ENCODE measurements at regions not wholly inside any gene's neighbourhood (a gene's known extent, or its start where the extent isn't known, plus 50 kb on each side); places are given as distances from the start of the nearest gene placed in this dataset.
"Not testable (repeated sequence)": the region's sequence is repeated elsewhere in the genome, so short reads cannot be mapped to it uniquely, and the experiment has no call there.

DNA sequence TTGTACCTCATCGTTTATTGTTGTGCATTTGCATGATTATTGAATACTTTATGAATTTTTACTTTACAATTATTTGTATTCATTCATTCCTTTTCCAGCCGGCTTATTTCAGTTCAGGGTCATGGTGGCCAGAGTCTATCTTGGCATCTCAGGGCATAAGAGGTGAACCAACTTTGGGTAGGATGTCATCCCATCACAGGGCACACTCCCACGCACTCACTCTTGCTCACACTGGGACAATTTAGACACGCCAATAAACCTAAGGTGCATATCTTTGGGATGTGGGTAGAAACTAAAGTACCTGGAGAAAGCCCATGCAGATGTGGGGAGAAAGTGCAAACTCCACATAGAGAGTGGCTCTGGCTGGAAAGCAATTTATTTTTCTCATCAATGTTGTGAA lies 158.1 kb upstream of the MAST4 start:
- Mint-ChIP-seq H3K9me3 (no peaks in the 10 kb centered on the region), H3K4me3 (no peak overlapping the region), H3K4me1 (no peaks in the 10 kb centered on the region), H3K36me3 (ENCODE audit: low read depth) (no peaks in the 10 kb centered on the region), H3K27me3 (peaks cover 3% of the 10 kb centered on the region), H3K27ac (no peak overlapping the region)
- no peak for ATAC-seq (replicated peaks)

DNA sequence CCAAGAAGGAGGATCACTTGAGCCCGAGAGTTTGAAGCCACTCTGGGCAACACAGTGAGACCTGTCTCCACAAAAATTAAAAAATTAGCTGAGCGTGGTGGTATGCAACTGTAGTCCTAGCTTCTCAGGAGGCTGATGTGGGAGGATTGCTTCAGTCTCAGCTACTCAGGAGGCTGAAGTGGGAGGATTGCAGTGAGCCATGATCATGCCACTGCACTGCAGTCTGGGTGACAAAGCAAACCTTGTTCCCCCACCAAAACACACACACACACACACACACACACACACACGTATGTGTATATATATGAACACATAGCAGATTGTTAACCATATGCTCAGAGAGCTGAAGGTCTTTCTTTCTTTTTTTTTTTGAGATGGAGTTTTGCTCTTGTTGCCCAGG lies 157.5 kb upstream of the MAST4 start:
- Mint-ChIP-seq H3K27ac (no peak overlapping the region), H3K4me1 (no peaks in the 10 kb centered on the region), H3K9me3 (no peaks in the 10 kb centered on the region), H3K27me3 (peaks cover 3% of the 10 kb centered on the region), H3K36me3 (ENCODE audit: low read depth) (no peaks in the 10 kb centered on the region), H3K4me3 (no peak overlapping the region)
- ATAC-seq (replicated peaks) = no peak

DNA sequence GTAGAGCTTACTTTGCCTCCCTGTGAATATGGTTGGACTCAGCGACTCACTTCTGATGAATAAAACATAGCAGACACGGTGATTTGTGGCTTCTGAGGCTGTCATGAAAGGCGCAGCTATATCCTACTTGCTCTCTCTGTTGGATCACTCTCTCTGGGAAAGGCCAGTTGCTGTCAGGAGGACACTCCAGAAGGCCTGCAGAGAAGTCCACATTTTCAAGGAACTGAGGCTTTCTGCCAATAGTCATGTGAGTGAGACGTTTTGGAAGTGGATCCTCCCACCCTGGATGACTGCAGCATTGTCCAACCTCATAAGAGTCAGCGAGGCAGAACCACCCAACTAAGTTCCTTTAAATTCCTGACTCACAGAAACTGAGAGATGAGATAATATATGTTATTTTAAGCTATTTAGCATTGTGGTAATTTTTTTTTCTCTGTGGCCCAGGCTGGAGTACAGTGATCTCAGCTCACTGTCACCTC lies 156.0 kb upstream of the MAST4 start:
- no peaks in the 10 kb centered on the region for H3K9me3 Mint-ChIP-seq
- peaks cover 3% of the 10 kb centered on the region for H3K27me3 Mint-ChIP-seq
- ATAC-seq (replicated peaks) = peak; percentile 96

DNA sequence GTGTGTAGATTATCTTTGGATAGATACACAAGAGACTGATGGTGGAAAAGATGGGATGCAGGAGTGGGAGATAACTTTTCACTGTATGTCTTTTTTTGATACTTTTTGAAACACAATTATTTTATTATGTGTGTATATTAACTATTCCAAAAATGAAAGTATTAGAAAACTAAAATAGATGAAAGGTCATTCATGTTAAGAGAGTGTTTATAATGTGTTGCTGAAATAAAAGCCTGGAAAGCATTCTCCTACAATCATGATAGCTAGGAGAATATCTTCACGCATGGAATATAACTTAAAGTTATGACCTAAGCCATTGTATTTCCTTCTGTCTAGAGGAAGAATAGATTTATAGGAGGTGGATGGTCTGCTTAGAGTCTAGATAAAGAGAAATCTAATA lies 154.8 kb upstream of the MAST4 start:
- no peak for ATAC-seq (replicated peaks)
- Mint-ChIP-seq H3K36me3 (ENCODE audit: low read depth) (no peaks in the 10 kb centered on the region), H3K9me3 (no peaks in the 10 kb centered on the region), H3K4me1 (no peaks in the 10 kb centered on the region), H3K27ac (no peak overlapping the region), H3K27me3 (peaks cover 3% of the 10 kb centered on the region), H3K4me3 (no peak overlapping the region)

More for the DNA sequence above, 156.0 kb upstream of the MAST4 start:
- Mint-ChIP-seq H3K4me3 (no peak overlapping the region), H3K4me1 (no peaks in the 10 kb centered on the region), H3K27ac (no peak overlapping the region), H3K36me3 (ENCODE audit: low read depth) (no peaks in the 10 kb centered on the region)

DNA sequence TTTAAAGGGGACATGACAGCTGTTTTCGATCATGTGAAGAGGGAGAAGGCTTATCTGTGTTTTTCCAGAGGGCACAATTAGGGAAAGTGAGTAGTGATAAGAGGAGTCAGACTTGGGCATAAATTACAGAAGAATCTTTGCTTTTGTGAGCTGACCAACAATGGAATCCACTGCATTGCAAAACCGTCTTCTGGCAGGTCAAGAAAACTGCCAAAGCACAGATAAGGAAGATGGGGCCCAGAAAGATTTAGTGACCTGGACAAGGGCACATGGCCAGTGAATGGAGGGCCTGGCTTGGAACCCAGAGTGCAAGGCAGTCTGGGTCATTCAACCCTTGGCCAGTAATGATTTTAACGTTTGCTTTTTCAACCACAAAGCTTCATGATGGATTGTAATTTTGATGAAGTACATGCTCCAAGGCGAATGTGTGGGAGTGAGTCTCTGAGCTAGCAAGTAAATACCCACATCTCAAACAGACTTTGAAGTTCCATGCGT lies 153.2 kb upstream of the MAST4 start:
- Mint-ChIP-seq H3K4me1 (no peaks in the 10 kb centered on the region), H3K27ac (no peak overlapping the region), H3K4me3 (no peak overlapping the region), H3K9me3 (no peaks in the 10 kb centered on the region), H3K36me3 (ENCODE audit: low read depth) (no peaks in the 10 kb centered on the region), H3K27me3 (peaks cover 3% of the 10 kb centered on the region)
- ATAC-seq (replicated peaks) = no peak

DNA sequence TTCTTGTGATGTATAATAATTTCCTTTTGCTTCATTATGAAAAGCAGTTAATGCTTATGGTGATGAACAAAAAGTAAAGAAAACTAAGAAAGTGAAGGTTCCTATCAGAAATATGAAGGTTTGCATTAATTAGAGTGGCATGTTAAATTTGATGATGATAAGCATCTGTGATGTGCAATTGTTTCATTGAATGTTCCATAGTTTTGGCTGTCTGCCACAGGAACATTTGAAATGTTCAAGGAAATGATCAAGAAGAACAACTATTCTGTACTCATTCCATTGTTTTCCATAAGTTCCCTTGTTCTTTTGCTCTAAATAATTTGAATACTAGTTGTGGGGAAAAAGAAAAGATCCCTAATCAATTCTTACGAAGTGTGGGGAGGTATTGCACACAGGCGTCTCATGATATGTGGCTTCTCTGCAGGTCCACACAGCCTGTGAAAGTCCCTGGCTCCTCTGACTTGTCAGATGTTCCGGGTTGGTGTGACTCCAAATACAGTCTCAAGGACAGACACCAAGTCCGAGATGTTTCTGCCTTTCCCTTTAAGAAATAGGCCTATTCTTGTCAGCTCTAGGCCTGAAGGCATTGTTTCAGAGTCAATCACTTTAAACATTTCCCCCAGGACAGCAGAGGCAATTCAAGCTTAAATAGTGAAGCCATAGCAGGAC lies 152.6 kb upstream of the MAST4 start:
- no peaks in the 10 kb centered on the region for H3K4me1 Mint-ChIP-seq
- peaks cover 3% of the 10 kb centered on the region for H3K27me3 Mint-ChIP-seq
- no peaks in the 10 kb centered on the region for H3K9me3 Mint-ChIP-seq
- H3K27ac Mint-ChIP-seq = no peak overlapping the region
- H3K36me3 Mint-ChIP-seq (ENCODE audit: low read depth) = no peaks in the 10 kb centered on the region
- no peak overlapping the region for H3K4me3 Mint-ChIP-seq
- ATAC-seq (replicated peaks) = no peak

DNA sequence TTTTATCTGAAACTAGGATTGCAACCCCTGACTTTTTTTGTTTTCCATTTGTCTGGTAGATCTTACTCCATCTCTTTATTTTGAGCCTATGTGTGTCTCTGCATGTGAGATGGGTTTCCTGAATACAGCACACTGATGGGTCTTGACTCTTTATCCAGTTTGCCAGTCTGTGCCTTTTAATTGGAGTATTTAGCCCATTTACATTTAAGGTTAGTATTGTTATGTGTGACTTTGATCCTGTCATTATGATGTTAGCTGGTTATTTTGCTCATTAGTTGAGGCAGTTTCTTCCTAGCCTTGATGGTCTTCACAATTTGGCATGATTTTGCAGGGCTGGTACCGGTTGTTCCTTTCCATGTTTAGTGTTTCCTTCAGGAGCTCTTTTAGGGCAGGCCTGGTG lies 148.1 kb upstream of the MAST4 start:
- H3K27me3 Mint-ChIP-seq, H3K27ac Mint-ChIP-seq: not testable (repeated sequence)

DNA sequence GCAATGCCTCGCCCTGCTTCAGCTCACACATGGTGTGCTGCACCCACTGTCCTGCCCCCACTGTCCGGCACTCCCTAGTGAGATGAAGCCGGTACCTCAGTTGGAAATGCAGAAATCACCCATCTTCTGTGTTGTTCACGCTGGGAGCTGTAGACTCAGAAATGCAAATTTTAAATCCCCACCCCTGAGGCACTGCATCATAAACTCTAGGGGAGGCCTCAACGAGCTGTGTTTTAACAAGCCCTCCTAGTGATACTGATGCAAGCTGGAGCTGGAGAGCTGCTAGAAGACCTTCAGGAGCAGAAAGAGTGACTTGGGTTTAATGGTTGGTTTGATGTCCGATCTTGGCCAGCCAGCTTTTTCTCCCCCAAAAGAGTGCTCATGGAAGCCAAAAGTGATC lies 146.0 kb upstream of the MAST4 start:
- no peaks in the 10 kb centered on the region for H3K36me3 Mint-ChIP-seq (ENCODE audit: low read depth)
- H3K4me1 Mint-ChIP-seq = no peaks in the 10 kb centered on the region
- peaks cover 6% of the 10 kb centered on the region for H3K9me3 Mint-ChIP-seq
- no peak overlapping the region for H3K27ac Mint-ChIP-seq
- H3K4me3 Mint-ChIP-seq = no peak overlapping the region
- ATAC-seq (replicated peaks) = no peak
- peaks cover 8% of the 10 kb centered on the region for H3K27me3 Mint-ChIP-seq

More for the DNA sequence above, 148.1 kb upstream of the MAST4 start:
- not testable (repeated sequence) for H3K4me1 Mint-ChIP-seq; H3K4me3 Mint-ChIP-seq; H3K36me3 Mint-ChIP-seq (ENCODE audit: low read depth); H3K9me3 Mint-ChIP-seq; ATAC-seq (replicated peaks)

DNA sequence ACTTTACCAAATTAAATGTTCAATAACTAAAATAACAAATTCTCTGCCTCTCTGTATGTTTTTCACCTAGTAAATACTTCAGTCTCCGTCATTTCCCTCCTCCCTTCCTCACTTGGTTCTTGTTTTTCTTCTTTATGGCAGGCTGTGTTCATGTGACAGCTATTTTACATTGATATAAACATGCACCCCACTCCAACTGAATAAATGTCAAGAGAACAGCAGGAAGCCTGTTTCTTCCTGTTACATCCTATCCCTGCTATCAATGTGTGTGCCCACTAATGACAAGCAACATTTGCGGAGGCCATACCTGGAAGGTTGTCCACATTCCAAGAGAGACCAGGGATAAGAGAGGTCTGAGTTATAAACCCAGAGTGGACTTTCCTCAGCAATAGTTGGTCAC lies 145.2 kb upstream of the MAST4 start:
- Mint-ChIP-seq H3K36me3 (ENCODE audit: low read depth) (no peaks in the 10 kb centered on the region), H3K4me3 (no peak overlapping the region), H3K27me3 (peaks cover 8% of the 10 kb centered on the region), H3K4me1 (no peaks in the 10 kb centered on the region), H3K27ac (no peak overlapping the region), H3K9me3 (peaks cover 8% of the 10 kb centered on the region)
- no peak for ATAC-seq (replicated peaks)

DNA sequence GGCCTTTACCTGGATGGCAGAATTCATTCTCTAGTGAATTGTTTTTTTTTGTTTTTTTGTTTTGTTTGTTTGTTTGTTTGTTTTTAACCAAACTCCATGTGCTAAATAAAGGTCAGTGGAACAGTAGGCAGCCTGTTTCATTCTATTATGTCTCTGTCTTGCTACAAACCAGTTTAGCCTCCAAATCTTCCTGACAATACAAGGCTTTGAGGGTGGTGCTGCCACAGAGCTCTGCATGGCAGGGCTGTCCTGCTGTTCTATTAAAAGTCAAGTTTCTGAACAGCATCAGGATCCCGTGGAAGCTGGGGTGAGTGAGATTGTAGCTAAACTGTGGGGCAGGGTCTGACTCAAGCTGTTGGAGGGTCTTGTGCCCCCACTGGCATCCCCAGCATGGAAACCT lies 144.1 kb upstream of the MAST4 start:
- Mint-ChIP-seq H3K36me3 (ENCODE audit: low read depth) (no peaks in the 10 kb centered on the region), H3K27me3 (peaks cover 8% of the 10 kb centered on the region), H3K4me1 (no peaks in the 10 kb centered on the region), H3K27ac (no peak overlapping the region), H3K9me3 (peaks cover 8% of the 10 kb centered on the region), H3K4me3 (no peak overlapping the region)
- ATAC-seq (replicated peaks) = no peak

DNA sequence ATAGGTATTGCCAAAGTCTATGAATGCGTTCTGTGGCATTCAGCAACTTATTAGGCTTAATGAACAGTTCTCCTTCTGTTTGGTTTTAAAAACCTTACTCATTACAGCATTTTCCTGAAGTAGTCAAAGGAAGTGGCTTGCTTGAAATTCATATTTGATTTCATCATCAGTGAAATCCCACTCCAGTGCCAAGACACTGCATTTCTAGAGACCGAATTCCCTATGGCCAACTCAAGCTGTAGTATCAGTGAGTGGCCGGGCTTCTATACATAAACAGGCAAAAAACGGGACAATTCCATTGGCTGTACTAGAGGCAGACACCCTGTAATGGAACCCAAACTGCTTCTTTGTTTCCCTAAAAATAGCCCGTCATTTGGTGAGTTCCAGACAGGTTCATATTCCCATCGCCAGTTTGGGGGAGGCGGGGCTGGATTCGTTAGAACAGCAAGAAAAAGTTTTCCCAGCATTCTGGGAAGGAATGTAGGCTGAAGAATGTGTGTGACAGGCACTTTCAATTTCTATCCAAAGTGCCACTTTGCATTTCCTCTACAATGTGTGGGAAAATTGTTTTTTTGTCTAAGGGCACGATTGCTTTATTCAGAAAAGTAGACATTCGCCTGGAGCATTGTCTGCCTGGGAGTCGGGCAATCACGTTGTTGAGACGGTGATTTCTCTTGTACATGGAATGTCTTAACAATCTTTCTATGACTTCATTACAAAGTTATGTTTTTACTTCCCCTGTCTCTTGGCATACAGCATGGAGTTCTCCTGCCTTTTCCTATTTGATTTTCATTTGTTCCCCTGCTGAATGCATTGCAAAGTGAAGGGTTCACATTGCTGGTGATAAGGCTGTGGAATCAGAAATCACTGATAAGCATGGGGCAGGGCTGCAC lies 141.8 kb upstream of the MAST4 start:
- no peaks in the 10 kb centered on the region for H3K4me1 Mint-ChIP-seq
- peaks cover 6% of the 10 kb centered on the region for H3K27me3 Mint-ChIP-seq
- H3K9me3 Mint-ChIP-seq = peaks cover 8% of the 10 kb centered on the region
- H3K27ac Mint-ChIP-seq = no peak overlapping the region
- no peaks in the 10 kb centered on the region for H3K36me3 Mint-ChIP-seq (ENCODE audit: low read depth)
- no peak for ATAC-seq (replicated peaks)
- H3K4me3 Mint-ChIP-seq = no peak overlapping the region

DNA sequence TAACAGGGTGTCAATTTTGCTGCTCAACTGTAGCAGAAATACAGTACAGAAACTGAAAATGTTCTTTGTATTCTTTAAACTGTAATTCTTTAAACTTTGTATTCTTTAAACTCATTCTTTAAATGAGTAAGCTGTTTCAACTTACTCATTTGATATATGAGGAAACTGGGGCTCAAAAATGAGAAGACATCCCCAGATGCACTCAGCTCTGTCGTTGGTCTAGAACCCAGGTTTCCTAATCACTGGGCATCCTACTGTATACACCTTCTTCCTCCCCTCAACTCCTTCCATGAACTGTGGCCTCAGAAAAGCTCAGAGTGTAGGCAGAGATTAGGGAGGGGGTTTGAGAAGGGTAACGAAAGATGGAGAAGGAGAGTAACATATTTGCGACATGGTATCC lies 136.5 kb upstream of the MAST4 start:
- Mint-ChIP-seq H3K9me3 (peaks cover 5% of the 10 kb centered on the region), H3K36me3 (ENCODE audit: low read depth) (no peaks in the 10 kb centered on the region), H3K4me1 (no peaks in the 10 kb centered on the region), H3K27ac (no peak overlapping the region), H3K27me3 (peaks cover 16% of the 10 kb centered on the region), H3K4me3 (no peak overlapping the region)
- ATAC-seq (replicated peaks) = no peak

DNA sequence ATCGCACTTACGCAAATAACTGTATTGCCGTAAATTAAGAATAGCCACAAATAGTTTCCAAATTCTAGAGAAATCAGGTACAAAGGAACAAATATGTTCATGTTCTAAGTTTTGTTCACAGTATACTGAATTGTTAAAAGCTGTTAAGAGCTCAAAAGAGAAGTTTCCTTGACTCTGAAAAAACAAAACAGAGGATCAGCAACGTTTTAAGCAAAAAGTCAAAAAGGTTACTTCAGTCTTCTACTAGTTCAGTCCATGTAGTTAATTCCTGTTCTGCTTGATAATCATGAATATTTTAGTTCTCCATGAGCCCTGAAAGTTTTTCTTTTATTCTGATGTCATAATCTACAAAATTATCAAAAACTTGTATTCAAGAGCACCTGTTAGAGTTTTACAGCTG lies 128.6 kb upstream of the MAST4 start:
- H3K4me1 Mint-ChIP-seq = peaks cover 1% of the 10 kb centered on the region
- no peak overlapping the region for H3K27ac Mint-ChIP-seq
- peaks cover 13% of the 10 kb centered on the region for H3K27me3 Mint-ChIP-seq
- no peak for ATAC-seq (replicated peaks)
- H3K4me3 Mint-ChIP-seq = no peak overlapping the region
- no peaks in the 10 kb centered on the region for H3K36me3 Mint-ChIP-seq (ENCODE audit: low read depth)
- H3K9me3 Mint-ChIP-seq = peaks cover under 1% of the 10 kb centered on the region

DNA sequence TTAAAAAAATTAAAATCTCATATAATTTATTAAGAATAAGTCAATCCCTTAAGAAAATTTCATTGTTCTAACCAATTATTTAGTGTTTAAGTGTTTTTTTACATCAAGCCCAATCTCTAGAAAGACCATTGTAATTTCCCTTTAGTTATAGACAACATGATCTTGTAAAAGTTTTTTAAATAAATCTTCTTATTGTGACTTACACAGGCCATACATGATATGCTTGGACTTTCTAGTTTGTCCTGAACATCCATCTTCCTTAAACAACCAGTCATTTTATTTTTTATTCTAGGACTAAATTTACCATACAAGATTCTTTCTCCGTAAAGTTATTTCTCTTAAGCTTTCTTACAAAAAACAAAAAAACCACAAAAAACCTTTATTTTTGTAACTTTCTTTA lies 126.5 kb upstream of the MAST4 start:
- Mint-ChIP-seq H3K27me3 (peaks cover 14% of the 10 kb centered on the region), H3K27ac (no peak overlapping the region), H3K4me1 (peaks cover 4% of the 10 kb centered on the region), H3K9me3 (peaks cover 8% of the 10 kb centered on the region), H3K36me3 (ENCODE audit: low read depth) (no peaks in the 10 kb centered on the region), H3K4me3 (no peak overlapping the region)
- no peak for ATAC-seq (replicated peaks)

DNA sequence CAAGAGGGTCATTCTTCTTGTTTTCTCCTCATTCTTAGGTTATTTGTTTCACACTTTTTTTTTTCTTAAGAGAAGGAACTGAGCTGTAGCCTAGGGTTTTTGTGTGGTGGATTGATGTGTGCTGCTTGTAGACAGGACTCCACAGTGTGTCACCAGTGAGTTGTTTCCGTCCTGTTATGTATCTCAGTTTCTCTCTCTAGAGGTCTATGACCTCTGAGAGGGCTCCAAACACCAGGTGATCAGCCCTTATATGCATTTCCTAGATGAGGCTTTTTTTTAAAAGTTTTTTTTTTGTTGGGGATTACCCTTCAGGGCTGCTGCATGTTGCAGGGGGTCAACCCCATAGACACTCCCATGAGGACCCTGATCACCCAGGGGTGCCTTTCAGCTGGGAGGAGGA lies 124.2 kb upstream of the MAST4 start:
- ATAC-seq (replicated peaks) = no peak
- H3K4me3 Mint-ChIP-seq = no peak overlapping the region
- H3K36me3 Mint-ChIP-seq (ENCODE audit: low read depth) = no peaks in the 10 kb centered on the region
- H3K9me3 Mint-ChIP-seq = peaks cover 8% of the 10 kb centered on the region
- no peak overlapping the region for H3K27ac Mint-ChIP-seq
- H3K27me3 Mint-ChIP-seq = peaks cover 14% of the 10 kb centered on the region
- H3K4me1 Mint-ChIP-seq = peaks cover 4% of the 10 kb centered on the region

All from activated T-helper 17 cell treated with anti-CD3 and anti-CD28 coated beads, Interleukin-2, amount 50 U/mL, for 72 hours (primary cell).